Body of pancreas (tissue), 4 donors: ENCODE measurements at regions not wholly inside any gene's neighbourhood (a gene's known extent, or its start where the extent isn't known, plus 50 kb on each side); places are given as distances from the start of the nearest gene placed in this dataset.

Source experiments
- POLR2A ChIP-seq, 3 donors: fragments of 450-650 bp; IDR thresholded peaks; one replicate each; pipeline ENCODE4 v1.6.1; 2016; ENCODE audit warnings: antibody characterized with exemption in 3 of 3, mild to moderate bottlenecking in 2 of 3
- TF ChIP-seq, protein P1 (sequence below), 7 experiments: fragments of 450-650 bp in 4 of 7; fragments of 200-600 bp in 3 of 7; sonication (generic) in 3 of 7; IDR thresholded peaks; one replicate each; pipeline ENCODE4 v1.5.1; 2016 to 2019; ENCODE audit warnings: antibody characterized with exemption in 7 of 7

- no peak for TF ChIP-seq POLR2A (IDR thresholded peaks at IDR 0.05)
- TF ChIP-seq, protein P1, sequence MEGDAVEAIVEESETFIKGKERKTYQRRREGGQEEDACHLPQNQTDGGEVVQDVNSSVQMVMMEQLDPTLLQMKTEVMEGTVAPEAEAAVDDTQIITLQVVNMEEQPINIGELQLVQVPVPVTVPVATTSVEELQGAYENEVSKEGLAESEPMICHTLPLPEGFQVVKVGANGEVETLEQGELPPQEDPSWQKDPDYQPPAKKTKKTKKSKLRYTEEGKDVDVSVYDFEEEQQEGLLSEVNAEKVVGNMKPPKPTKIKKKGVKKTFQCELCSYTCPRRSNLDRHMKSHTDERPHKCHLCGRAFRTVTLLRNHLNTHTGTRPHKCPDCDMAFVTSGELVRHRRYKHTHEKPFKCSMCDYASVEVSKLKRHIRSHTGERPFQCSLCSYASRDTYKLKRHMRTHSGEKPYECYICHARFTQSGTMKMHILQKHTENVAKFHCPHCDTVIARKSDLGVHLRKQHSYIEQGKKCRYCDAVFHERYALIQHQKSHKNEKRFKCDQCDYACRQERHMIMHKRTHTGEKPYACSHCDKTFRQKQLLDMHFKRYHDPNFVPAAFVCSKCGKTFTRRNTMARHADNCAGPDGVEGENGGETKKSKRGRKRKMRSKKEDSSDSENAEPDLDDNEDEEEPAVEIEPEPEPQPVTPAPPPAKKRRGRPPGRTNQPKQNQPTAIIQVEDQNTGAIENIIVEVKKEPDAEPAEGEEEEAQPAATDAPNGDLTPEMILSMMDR (IDR thresholded peaks at IDR 0.05) = peak; percentile 32 to 81 (median 76)
Measured at GRCh38 chr2:138090330-138090729, 126.1 kb downstream of the HNMT start.
